ENCODE measurements at regions not wholly inside any gene's neighbourhood (a gene's known extent, or its start where the extent isn't known, plus 50 kb on each side); places are given as distances from the start of the nearest gene placed in this dataset.
"Not testable (repeated sequence)": the region's sequence is repeated elsewhere in the genome, so short reads cannot be mapped to it uniquely, and the experiment has no call there.

DNA sequence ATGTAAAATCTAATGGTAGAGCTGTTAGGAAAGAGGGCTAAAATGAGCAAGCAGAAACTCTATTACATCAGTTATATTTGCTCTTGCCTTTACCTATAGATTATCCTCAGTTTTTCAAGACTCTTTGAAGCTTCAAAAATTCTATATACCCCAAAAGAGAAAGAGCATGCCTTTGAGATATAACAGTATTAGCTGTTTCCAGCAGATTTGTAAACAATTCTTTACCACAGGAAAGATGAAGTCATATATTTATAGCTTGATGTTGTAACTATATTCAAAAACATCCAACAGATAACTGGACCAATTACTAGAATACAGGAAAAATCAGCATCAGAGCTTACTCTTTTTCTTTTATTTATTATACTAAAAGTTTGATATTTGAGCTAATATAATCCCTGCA lies 416.2 kb upstream of the TPK1 start:
- DNase-seq = no peak

GRCh38 chr7:145224775-145225174 lies 388.9 kb upstream of the TPK1 start:
- DNase-seq = no peak

DNA sequence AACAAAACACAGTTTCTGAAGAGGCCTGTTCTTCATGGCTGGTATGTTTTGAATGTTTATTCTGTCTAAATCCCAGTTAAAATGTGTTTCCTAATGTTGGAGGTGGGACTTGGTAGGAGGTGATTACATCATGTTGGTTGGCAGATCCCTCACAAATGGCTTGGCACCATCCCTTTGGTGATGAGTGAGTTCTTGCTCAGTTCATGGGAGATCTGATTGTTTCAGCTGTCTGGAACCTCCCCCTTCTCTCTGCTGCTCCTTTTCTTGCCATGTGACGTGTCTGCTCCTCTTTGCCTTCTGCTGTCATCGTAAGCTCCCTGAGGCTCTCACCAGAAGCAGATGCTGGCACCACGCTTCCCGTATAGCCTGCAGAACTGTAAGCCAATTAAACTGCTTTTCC lies 383.6 kb upstream of the TPK1 start:
- no peak for DNase-seq

DNA sequence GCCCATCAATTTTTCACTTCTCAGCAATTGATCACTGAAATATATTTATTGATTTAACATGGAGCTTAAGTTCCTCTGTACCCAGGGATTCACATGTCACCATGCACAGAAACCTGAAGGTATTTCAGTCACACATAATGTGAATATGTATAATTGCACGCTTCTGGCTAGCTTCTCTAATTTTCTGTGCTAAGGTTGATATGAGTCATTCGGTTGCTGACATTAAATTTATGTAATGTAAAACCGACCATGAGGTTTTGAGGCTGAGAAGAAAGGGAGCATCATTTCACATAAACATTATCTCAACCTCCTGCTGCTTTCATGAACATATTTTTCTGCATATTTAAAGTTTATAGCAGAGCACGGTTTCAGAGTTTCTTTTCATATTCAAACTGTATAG lies 381.0 kb upstream of the TPK1 start:
- DNase-seq = no peak

DNA sequence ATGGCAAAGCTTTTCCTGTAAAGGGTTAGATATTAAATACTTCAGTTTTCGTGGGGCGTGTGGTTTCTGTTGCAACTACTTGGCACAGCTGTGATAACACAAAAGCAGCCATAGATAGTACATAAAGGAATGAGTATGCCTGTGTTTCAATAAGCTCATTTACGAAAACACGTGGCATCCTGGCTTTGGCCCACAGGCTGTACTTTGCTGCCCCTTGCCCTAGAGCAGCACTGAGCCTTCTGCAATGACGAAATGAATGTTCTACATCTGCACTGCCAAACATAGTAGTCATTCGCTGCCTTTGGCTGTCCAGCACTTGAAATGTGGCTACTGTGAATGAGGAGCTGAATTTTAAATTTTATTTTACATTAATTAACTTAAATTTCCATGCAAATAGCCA lies 376.2 kb upstream of the TPK1 start:
- DNase-seq = no peak

DNA sequence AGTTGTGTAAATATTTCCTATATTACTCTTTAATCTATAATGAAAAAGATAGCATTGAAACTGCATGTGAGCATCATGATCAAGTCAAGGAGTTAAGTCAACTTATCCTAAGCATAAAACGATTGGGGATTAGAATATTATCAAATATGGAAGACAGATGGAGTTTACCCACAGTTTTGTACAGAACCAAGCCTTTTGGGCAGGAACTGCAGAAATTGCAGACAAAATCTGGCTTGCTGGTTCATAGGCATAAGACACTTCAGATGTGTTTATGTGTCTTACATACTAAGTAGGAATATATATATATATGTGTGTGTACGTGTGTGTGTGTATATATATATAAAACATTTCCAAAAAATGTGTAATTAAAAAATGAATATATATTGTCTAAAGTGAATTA lies 375.4 kb upstream of the TPK1 start:
- DNase-seq = no peak

- DNase-seq = no peak
These were observed 358.1 kb upstream of the TPK1 start for GRCh38 chr7:145193951-145194350.

GRCh38 chr7:145184956-145185355 lies 349.1 kb upstream of the TPK1 start:
- no peak for DNase-seq

GRCh38 chr7:145183069-145183468 lies 347.2 kb upstream of the TPK1 start:
- no peak for DNase-seq

DNA sequence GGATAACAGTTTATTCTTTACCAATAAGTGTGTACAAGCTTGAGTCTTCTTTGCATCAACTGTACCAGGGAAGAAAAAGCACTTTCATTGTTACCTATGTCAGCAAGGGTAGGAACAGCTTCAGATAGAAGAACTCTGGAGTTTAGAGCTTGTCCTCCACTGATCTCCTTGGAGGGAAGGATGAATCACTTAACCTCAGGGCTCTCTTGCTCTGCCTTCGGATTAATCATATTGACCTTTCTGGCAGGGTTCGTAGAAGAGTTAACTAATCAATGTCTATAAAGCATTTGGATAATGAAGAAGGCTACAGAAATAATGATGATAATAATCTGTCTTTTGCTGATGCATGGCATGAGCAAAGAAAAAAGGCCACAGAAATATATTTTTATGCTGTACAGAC lies 339.5 kb upstream of the TPK1 start:
- DNase-seq = no peak

GRCh38 chr7:145169908-145170307 lies 334.1 kb upstream of the TPK1 start:
- DNase-seq = no peak

DNA sequence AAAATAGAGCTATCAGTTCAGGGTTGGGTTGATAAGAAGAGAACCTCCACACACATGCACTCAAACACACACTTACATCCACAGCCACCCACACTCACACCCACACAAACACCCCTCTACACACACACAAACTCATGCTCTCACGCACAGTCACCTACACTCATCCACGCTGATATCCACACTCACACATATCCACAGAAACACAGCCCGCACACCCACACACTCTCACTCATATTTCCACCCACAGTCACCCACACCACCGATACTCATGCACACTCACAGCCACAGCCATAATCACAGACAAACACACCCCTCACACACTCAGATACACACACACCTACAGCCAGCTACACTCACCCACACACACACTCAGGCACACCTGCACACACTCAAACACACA lies 333.0 kb upstream of the TPK1 start:
- DNase-seq = no peak

- no peak for DNase-seq
These were observed 332.6 kb upstream of the TPK1 start for GRCh38 chr7:145168427-145168826.

DNA sequence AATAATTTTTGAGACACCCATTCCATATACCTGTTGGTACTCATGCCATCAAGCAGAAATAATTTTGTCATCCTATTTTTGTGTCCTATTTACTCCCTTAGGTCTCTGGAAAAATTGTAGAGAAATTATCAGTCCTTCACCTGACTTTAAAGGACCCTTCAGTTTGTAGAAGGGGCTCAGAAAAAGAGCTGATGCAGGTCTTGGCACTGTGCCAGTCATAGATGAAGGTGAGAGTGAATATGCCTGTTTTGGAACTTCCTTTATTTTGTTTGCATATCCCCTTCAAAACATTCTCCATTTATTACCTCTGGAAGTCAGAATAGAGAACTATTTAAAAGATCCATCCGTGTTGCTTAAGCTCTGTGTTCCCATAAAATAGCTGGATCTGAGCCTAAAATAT lies 321.0 kb upstream of the TPK1 start:
- no peak for DNase-seq

- DNase-seq = no peak
These were observed 316.7 kb upstream of the TPK1 start for GRCh38 chr7:145152589-145152988.

GRCh38 chr7:145151676-145152075 lies 315.8 kb upstream of the TPK1 start:
- DNase-seq = no peak

GRCh38 chr7:145147865-145148264 lies 312.0 kb upstream of the TPK1 start:
- DNase-seq = no peak

DNA sequence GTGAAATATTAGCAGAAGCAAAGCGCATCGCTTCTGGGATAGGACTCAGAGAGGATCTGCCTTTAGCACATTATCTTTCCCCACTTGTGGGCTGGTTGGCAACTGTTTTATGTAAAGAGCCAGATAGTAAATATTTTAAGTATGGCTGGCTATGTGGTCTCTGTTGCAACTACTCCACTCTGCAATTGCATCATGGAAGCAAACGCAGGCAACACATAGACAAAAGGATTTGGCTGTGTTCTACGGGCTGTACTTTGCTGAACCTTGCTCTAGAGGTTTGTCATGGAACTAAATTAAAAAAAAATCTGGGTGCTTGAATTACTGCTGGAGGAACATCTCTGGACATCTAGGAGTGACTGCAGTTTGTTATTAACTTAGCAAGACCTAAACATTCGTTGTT lies 307.8 kb upstream of the TPK1 start:
- no peak for DNase-seq

DNA sequence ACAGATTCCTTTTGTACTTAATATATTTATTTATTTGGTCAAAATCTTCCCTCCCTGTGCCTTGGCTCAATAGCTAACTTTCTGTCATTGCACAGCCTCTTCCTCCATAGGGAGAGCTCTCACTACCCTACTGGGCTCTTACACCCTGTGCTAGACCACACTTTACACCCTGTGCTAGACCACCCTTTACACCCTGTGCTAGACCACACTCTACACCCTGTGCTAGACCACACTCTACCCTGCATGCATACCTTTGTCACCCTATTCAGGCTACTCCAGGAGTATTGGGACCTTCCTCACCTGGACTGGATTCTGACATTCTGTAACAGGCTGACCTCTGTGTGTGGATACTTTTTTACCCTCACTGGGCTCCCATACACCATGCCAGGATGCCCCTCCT lies 298.5 kb upstream of the TPK1 start:
- no peak for DNase-seq

GRCh38 chr7:145123502-145123901 lies 287.6 kb upstream of the TPK1 start:
- no peak for DNase-seq

GRCh38 chr7:145106001-145106400 lies 270.1 kb upstream of the TPK1 start:
- DNase-seq = no peak

DNA sequence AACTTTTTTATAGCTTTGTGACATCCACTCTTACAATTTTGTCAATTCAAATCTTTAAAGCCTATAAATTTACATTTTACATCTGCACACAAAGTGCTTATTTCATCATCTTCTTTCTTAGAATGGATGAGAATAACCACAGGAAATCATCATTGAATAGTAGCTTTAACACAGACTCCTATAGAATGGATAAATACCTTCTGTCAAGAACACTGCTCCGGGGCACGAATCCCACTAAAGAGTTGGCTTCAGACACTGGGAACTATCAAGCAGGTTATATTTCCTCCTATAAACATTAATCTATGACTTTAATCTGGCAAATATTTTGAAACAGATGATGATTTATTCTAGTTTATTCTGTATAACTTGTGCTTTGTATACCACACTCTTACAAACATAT lies 269.7 kb upstream of the TPK1 start:
- DNase-seq = no peak

DNA sequence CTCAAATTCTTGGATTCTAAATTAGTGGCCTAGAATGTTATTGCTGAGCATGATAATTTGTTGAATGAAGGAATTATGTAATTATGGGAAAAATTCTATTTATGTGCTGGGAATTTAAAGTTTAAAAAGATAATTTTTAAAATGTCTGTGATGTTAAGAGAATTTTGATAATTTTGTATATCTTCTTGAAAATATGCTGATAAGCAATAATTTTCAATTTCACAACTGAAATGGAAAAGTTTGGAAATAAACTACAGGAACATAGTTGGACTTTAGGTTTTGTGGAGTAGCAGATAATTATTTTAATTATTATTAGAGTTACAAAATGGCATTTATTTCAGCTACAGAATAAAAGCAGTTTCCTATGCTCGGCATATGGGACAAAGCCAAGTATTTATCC lies 268.5 kb upstream of the TPK1 start:
- DNase-seq = no peak

- not testable (repeated sequence) for DNase-seq
These were observed 266.3 kb upstream of the TPK1 start for GRCh38 chr7:145102199-145102598.

DNA sequence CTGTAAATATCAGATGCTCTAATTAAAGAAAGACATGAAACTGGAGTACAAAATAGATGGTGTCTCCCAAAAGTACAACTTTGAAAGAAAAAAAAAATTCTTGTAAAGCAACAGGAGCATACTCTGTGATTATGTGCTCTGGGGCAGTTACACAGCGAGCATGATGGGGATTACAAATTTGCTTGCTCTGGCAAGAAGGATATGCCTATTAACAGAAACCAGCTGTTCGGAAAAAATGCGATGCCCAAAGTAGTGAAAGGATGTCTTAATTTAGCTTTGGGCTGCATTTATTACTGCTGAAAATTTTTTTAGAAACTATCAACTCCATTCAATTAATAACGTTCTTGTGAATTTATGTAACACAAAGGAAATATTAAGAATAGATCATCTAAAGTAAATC lies 256.9 kb upstream of the TPK1 start:
- no peak for DNase-seq

DNA sequence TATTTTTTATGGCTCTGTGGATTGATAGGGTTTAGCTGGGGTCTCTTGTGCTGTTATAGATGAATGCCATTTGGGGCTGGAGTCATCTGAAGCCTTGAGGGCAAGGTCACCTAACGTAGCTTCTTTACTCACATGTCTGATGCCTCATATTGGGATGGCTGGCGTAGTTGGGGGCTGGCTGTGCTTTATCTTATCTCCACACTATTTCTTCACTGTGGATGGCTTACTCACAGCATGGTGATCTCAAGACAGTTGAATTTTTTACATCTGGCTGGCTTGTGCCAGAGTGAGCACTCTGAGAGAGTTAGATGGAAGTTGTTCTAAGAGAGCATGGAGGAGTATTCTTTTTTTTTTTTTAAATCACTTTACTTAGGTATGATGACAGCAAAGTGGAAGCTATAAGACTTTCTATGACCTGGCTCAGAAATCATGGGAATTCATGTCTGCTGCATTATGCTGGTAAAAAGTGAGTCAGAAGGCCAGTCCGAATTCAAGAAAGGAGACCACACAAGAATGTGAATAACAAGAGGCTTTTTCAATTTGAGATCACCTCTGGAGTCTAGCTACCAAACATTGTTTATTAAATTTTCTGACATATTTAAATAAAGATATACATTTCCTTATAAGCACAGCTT lies 252.4 kb upstream of the TPK1 start:
- DNase-seq = no peak

Measured in stimulated activated naive CD4-positive, alpha-beta T cell (primary cell).